ENCODE measurements at regions not wholly inside any gene's neighbourhood (a gene's known extent, or its start where the extent isn't known, plus 50 kb on each side); places are given as distances from the start of the nearest gene placed in this dataset.

DNA sequence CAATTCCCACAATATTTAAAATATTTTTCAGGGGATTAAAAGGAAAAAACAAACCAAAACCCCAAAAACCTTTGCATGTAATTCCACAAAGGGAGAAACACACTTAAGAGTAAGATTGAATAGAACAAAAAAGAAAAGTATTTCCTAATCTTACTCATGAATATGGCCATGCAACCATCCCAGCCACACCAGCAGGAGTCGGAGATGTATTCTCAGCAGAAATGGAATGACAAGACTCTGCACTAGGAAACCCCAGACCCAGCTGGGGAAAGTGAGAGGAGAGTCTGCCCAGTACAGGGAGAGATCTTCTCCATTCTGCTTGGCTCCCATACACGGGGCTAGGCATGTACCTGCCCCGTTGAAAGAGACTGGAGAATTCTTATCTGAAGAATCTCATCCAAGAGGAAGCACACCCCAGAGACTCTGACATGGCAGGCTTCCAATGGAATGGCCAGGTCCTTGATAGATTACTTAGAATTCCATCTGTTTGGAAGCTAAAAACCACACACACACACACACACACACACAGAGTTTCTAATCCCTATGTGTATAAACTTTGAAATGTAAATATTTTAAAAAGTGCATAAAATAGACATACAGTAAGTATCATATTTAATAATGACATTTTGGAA lies 118.8 kb downstream of the GADD45G start:
- FAIRE-seq: no peak
- H4K20me1 ChIP-seq (replicated peaks in 1 of 2; ENCODE audit: control insufficient read depth in 1 of 2, insufficient read depth in 2 of 2, low read length in 2 of 2): no peaks in the 10 kb centered on the region
- H3K79me2 ChIP-seq (ENCODE audit: control insufficient read depth in 1 of 2, insufficient read depth in 2 of 2, low read length in 2 of 2): no peaks in the 10 kb centered on the region
- TF ChIP-seq MAFK (IDR thresholded peaks at IDR 0.05; ENCODE audit: low read depth, low read length): no peak
- no peak for DNase-seq (ENCODE audit: low read depth in 1 of 2, low spot score in 2 of 2)
- no peaks in the 10 kb centered on the region for H3K79me1 ChIP-seq (ENCODE audit: low read depth, low read length)
- WGBS, 2 experiments (ENCODE audit: extremely low coverage in 1 of 2, insufficient coverage in 1 of 2, insufficient read length in 1 of 2, insufficient replicate concordance in 2 of 2, low coverage in 1 of 2, low lambda C conversion rate in 2 of 2, missing lambda C conversion rate in 1 of 2): 97% methylated on average over 2 of the region's 3 CpGs; no CpG with 5 or more reads in 1 of the 2 experiments
- no peaks in the 10 kb centered on the region for H3K23me2 ChIP-seq (ENCODE audit: low read depth, low read length)
- H2BK5ac ChIP-seq (ENCODE audit: low read depth, low read length): no peak overlapping the region
- no peak overlapping the region for H2BK120ac ChIP-seq (replicated peaks; ENCODE audit: low read depth, low read length)
- H2BK12ac ChIP-seq (ENCODE audit: low read depth, low read length): no peak overlapping the region
- no peak overlapping the region for H4K5ac ChIP-seq (ENCODE audit: insufficient read length, low read depth, low read length)
- H2BK20ac ChIP-seq (ENCODE audit: low read length): no peak overlapping the region
- H3K9me3 ChIP-seq (ENCODE audit: insufficient read depth in 2 of 2, low read depth in 1 of 2, low read length in 1 of 2): no peaks in the 10 kb centered on the region
- no peak overlapping the region for H3K23ac ChIP-seq (ENCODE audit: insufficient read length)
- H3K4ac ChIP-seq (replicated peaks; ENCODE audit: insufficient read length, low read depth, low read length): no peak overlapping the region
- no peak overlapping the region for H3K56ac ChIP-seq (replicated peaks; ENCODE audit: insufficient read length, low read depth, low read length)
- no peaks in the 10 kb centered on the region for H3K27me3 ChIP-seq (replicated peaks in 1 of 4; ENCODE audit: control insufficient read depth in 3 of 4, extremely low read depth in 1 of 4, insufficient read depth in 3 of 4, low read length in 3 of 4)
- H3K14ac ChIP-seq (ENCODE audit: insufficient read length): no peak overlapping the region
- no peak overlapping the region for H4K91ac ChIP-seq (replicated peaks; ENCODE audit: insufficient read length, low read length)
- H3K4me3 ChIP-seq (ENCODE audit: extremely low read depth in 1 of 4, insufficient read depth in 2 of 4, low read depth in 3 of 4, low read length in 4 of 4): no peak overlapping the region
- CTCF ChIA-PET (ENCODE audit: partially characterized antibody): no interaction called here
- no peak overlapping the region for H2BK15ac ChIP-seq (ENCODE audit: low read length)
- H3K36me3 ChIP-seq (ENCODE audit: control insufficient read depth in 2 of 4, insufficient read depth in 4 of 4, low read length in 3 of 4): no peaks in the 10 kb centered on the region
- no peak overlapping the region for H3K18ac ChIP-seq (ENCODE audit: extremely low read depth, low read length)
- no peaks in the 10 kb centered on the region; a peak in 1 of 7 replicates for H3K4me1 ChIP-seq (replicated peaks in 1 of 4; ENCODE audit: control insufficient read depth in 3 of 4, insufficient read depth in 4 of 4, low read length in 3 of 4)
- H4K8ac ChIP-seq (ENCODE audit: extremely low read depth, insufficient read depth, low read length): no peak overlapping the region
- H3K9ac ChIP-seq (replicated peaks in 1 of 4; ENCODE audit: extremely low read depth in 1 of 4, low read depth in 3 of 4, low read length in 3 of 4): no peak overlapping the region
- H2AFZ ChIP-seq (ENCODE audit: low read length): no peak overlapping the region
- H2AK5ac ChIP-seq (ENCODE audit: low read depth, low read length): no peak overlapping the region
- POLR2A ChIA-PET (ENCODE audit: partially characterized antibody): no interaction called here
- H3K4me2 ChIP-seq (ENCODE audit: insufficient read depth in 1 of 2, low read depth in 2 of 2, low read length in 2 of 2): no peak overlapping the region
- no peak overlapping the region for H3K27ac ChIP-seq (ENCODE audit: low read depth, low read length)

Measured in H1 (cell line).